IMR-90 (cell line): ENCODE measurements at regions not wholly inside any gene's neighbourhood (a gene's known extent, or its start where the extent isn't known, plus 50 kb on each side); places are given as distances from the start of the nearest gene placed in this dataset.

Experiments
- ATAC-seq: fragments of 200-7000 bp; cut with Tn5 transposase; 2 replicates; pipeline ENCODE4 v1.9.1; 2020; ENCODE audit warnings: low read depth, mild to moderate bottlenecking, moderate library complexity
- BruUV-seq: library from RNA; stranded (reverse); fragments of 400-500 nt; replicated peaks from 2 replicates; lab custom pipeline; 2021; lab: Mats Ljungman, UMichigan
- CTCF ChIA-PET: fragments of 300-600 bp; formaldehyde crosslinking; extraction: SDS; loops from one replicate; lab custom pipeline; 2021; ENCODE audit warnings: antibody characterized with exemption; lab: Yijun Ruan, JAX
- POLR2A ChIA-PET: fragments of 300-600 bp; sonication (Branson Sonifier 250); formaldehyde crosslinking; loops from one replicate; lab custom pipeline; 2022; ENCODE audit warnings: antibody characterized with exemption; ENCODE audit not compliant: unreplicated experiment; lab: Charles Lee
- DNase-seq: peaks from one replicate; pipeline ENCODE4 v3.0.0; 2013
- H2AFZ ChIP-seq: replicated peaks from 2 replicates; pipeline ENCODE3; 2013; ENCODE audit warnings: low read length, mild to moderate bottlenecking; ENCODE audit not compliant: poor library complexity
- H2AK5ac ChIP-seq: 2 replicates; pipeline ENCODE4 v1.6.1; 2013; ENCODE audit warnings: low read depth, low read length, inconsistent platforms
- H2AK9ac ChIP-seq: replicated peaks from 2 replicates; pipeline ENCODE3; 2013; ENCODE audit warnings: mild to moderate bottlenecking, low read depth, low read length, moderate library complexity; ENCODE audit not compliant: poor library complexity
- H2BK120ac ChIP-seq: 2 replicates; pipeline ENCODE4 v1.6.1; 2013; ENCODE audit warnings: low read depth, low read length, inconsistent platforms
- H2BK15ac ChIP-seq: 3 replicates; pipeline ENCODE4 v1.6.1; 2013; ENCODE audit warnings: low read depth, low read length, inconsistent platforms
- H2BK20ac ChIP-seq: 2 replicates; pipeline ENCODE4 v1.6.1; 2013; ENCODE audit warnings: low read depth, mild to moderate bottlenecking, inconsistent platforms, low read length, moderate library complexity
- H2BK5ac ChIP-seq: 2 replicates; pipeline ENCODE4 v1.6.1; 2013; ENCODE audit warnings: mild to moderate bottlenecking, low read depth, low read length, inconsistent platforms; ENCODE audit not compliant: poor library complexity, severe bottlenecking
- H3K14ac ChIP-seq: replicated peaks from 2 replicates; pipeline ENCODE4 v1.6.1; 2013; ENCODE audit warnings: low read depth, low read length, inconsistent platforms
- H3K18ac ChIP-seq: 2 replicates; pipeline ENCODE4 v1.6.1; 2013; ENCODE audit warnings: low read depth, low read length, control low read depth
- H3K23ac ChIP-seq: 2 replicates; pipeline ENCODE4 v1.6.1; 2013; ENCODE audit warnings: low read depth, low read length, inconsistent platforms
- H3K27ac ChIP-seq: 2 replicates; pipeline ENCODE4 v1.5.1; 2013; ENCODE audit warnings: mild to moderate bottlenecking, control low read depth, low read length; ENCODE audit not compliant: insufficient read depth
- H3K27me3 ChIP-seq: 2 replicates; pipeline ENCODE4 v1.6.1; 2013; ENCODE audit warnings: low read length; ENCODE audit not compliant: control insufficient read depth, insufficient read depth
- H3K36me3 ChIP-seq: 2 replicates; pipeline ENCODE4 v1.6.1; 2013; ENCODE audit warnings: low read length, mixed read lengths; ENCODE audit not compliant: control insufficient read depth, insufficient read depth
- H3K4ac ChIP-seq: 2 replicates; pipeline ENCODE4 v1.6.1; 2013; ENCODE audit warnings: low read depth, low read length, inconsistent platforms
- H3K4me1 ChIP-seq: 2 replicates; pipeline ENCODE4 v1.6.1; 2013; ENCODE audit warnings: low read length, mixed read lengths; ENCODE audit not compliant: control insufficient read depth, insufficient read depth
- H3K4me2 ChIP-seq: 2 replicates; pipeline ENCODE4 v1.6.1; 2013; ENCODE audit warnings: low read depth, mild to moderate bottlenecking, control low read depth, low read length, moderate library complexity
- H3K4me3 ChIP-seq: 2 replicates; pipeline ENCODE4 v1.5.1; 2013; ENCODE audit warnings: low read depth, mild to moderate bottlenecking, control low read depth, low read length, moderate library complexity; ENCODE audit not compliant: insufficient read depth
- H3K56ac ChIP-seq: 2 replicates; pipeline ENCODE4 v1.6.1; 2013; ENCODE audit warnings: low read length, inconsistent platforms; ENCODE audit not compliant: insufficient read depth; ENCODE audit errors: extremely low read depth
- H3K79me1 ChIP-seq, 2 experiments: 2 replicates each; pipeline ENCODE4 v1.6.1; 2013; ENCODE audit warnings: low read length in 2 of 2, inconsistent platforms in 1 of 2, low read depth in 1 of 2
- H3K9ac ChIP-seq: 2 replicates; pipeline ENCODE4 v1.6.1; 2013; ENCODE audit warnings: low read depth, low read length, control low read depth
- H3K9me1 ChIP-seq: 2 replicates; pipeline ENCODE4 v1.6.1; 2013; ENCODE audit warnings: low read length, inconsistent platforms; ENCODE audit not compliant: insufficient read depth
- H3K9me3 ChIP-seq: 2 replicates; pipeline ENCODE4 v1.6.1; 2013; ENCODE audit warnings: low read length; ENCODE audit not compliant: control insufficient read depth, insufficient read depth
- H4K20me1 ChIP-seq: 2 replicates; pipeline ENCODE4 v1.6.1; 2013; ENCODE audit warnings: low read length, inconsistent platforms; ENCODE audit not compliant: insufficient read depth
- H4K5ac ChIP-seq: 2 replicates; pipeline ENCODE4 v1.6.1; 2013; ENCODE audit warnings: mild to moderate bottlenecking, low read depth, low read length, control low read depth
- H4K8ac ChIP-seq, 2 experiments: 2 replicates each; pipeline ENCODE4 v1.6.1; 2013; ENCODE audit warnings: low read depth in 2 of 2, low read length in 2 of 2, control low read depth in 1 of 2, inconsistent platforms in 1 of 2
- H4K91ac ChIP-seq: 2 replicates; pipeline ENCODE4 v1.6.1; 2013; ENCODE audit warnings: low read depth, low read length, inconsistent platforms; ENCODE audit not compliant: insufficient read depth
- CEBPB ChIP-seq: IDR thresholded peaks from 2 replicates; pipeline ENCODE4 v1.6.1; 2012; ENCODE audit warnings: low read depth, low read length, improper control_type of control experiment
- MXI1 ChIP-seq: IDR thresholded peaks from 2 replicates; pipeline ENCODE4 v1.6.1; 2012; ENCODE audit warnings: low read depth, mild to moderate bottlenecking, low read length, moderate library complexity, borderline replicate concordance
- POLR2A ChIP-seq: IDR thresholded peaks from 2 replicates; pipeline ENCODE4 v1.6.1; 2012; ENCODE audit warnings: mild to moderate bottlenecking, low read depth, low read length
- USF2 ChIP-seq: fragments of 150-350 bp; IDR thresholded peaks from 2 replicates; pipeline ENCODE4 v1.6.1; 2017; ENCODE audit warnings: mild to moderate bottlenecking, antibody characterized with exemption, low read length, low read depth
- WGBS, 2 experiments: methylation state at CpG; one replicate each; pipeline versions ENCODE4 v1.1.5 to v1.1.7; 2013; ENCODE audit warnings: missing lambda C conversion rate in 2 of 2; ENCODE audit not compliant: insufficient read length in 1 of 2; ENCODE audit errors: extremely low coverage in 2 of 2; 5-methylcytosine and 5-hydroxymethylcytosine counted together
- dilution Hi-C: fragments of 300-500 bp; cut with HindIII; formaldehyde crosslinking; loops from one replicate; pipeline ENCODE4 v1.14.3; 2018; ENCODE audit warnings: low sequenced_read_pairs; ENCODE audit not compliant: unreplicated experiment
- in situ Hi-C: fragments of 300-500 bp; cut with MboI; formaldehyde crosslinking; loops from 3 replicates; pipeline ENCODE4 v1.14.3; 2019; ENCODE audit warnings: low sequenced_read_pairs, inconsistent platforms, mixed read lengths
- intact Hi-C: fragments of 100-400 bp; cut with micrococcal nuclease; formaldehyde crosslinking; loops from 2 replicates; pipeline ENCODE4 v1.10.0; 2022

- intact Hi-C loops: loop anchor here (10.0 kb wide), 1 partner anchor 211 kb away; no protein-coding TSS in a partner anchor
- H3K79me1 ChIP-seq: no peaks in the 10 kb centered on the region
- no peak overlapping the region for H3K4me3 ChIP-seq
- H4K20me1 ChIP-seq: no peaks in the 10 kb centered on the region
- no peak overlapping the region for H3K56ac ChIP-seq
- TF ChIP-seq POLR2A (no peak), USF2 (no peak), CEBPB (0 out of 2 replicates have a peak, but pooled peaks have one; percentile 8), MXI1 (no peak)
- H4K8ac ChIP-seq: 0 out of 4 replicates have a peak overlapping the region, but pooled peaks of 1 of the 2 experiments have one; percentile 19
- WGBS, 2 experiments: no CpG with 5 or more reads among the region's 2 CpGs
- H3K9me1 ChIP-seq: no peaks in the 10 kb centered on the region
- no peak overlapping the region for H2AK9ac ChIP-seq
- no peak overlapping the region for H3K27ac ChIP-seq
- no peak overlapping the region for H4K91ac ChIP-seq
- 0 out of 2 replicates have a peak overlapping the region, but pooled peaks have one; percentile 70 for H3K14ac ChIP-seq
- H3K27me3 ChIP-seq: no peaks in the 10 kb centered on the region
- H2BK120ac ChIP-seq: peak overlapping the region; percentile 64
- ATAC-seq (peak; percentile 78), DNase-seq (peak; percentile 57)
- in situ Hi-C loops: no loop called here
- H2AK5ac ChIP-seq: no peak overlapping the region
- peaks cover 2% of the 10 kb centered on the region; the same call in 1 of the 2 replicates for H3K4me1 ChIP-seq
- H2BK20ac ChIP-seq: 0 out of 2 replicates have a peak overlapping the region, but pooled peaks have one; percentile 25
- no peak overlapping the region for H3K23ac ChIP-seq
- dilution Hi-C loops: no loop called here
- no peak overlapping the region for H4K5ac ChIP-seq
- peak overlapping the region; percentile 42 for H2BK5ac ChIP-seq
- H3K9ac ChIP-seq: no peak overlapping the region
- no peak overlapping the region for H3K4me2 ChIP-seq
- BruUV-seq: no TSS peak
- peak overlapping the region; percentile 70 for H2AFZ ChIP-seq
- H2BK15ac ChIP-seq: no peak overlapping the region; the same call in 2 of the 3 replicates
- no peak overlapping the region for H3K18ac ChIP-seq
- no peak overlapping the region for H3K4ac ChIP-seq
- no peaks in the 10 kb centered on the region for H3K9me3 ChIP-seq
- ChIA-PET CTCF (interaction anchor here (0.9 kb wide), 1 partner anchor 100 kb away, joined by 4 read pairs; no protein-coding TSS in a partner anchor), POLR2A (no interaction called here)
- H3K36me3 ChIP-seq: no peaks in the 10 kb centered on the region
Observed at GRCh38 chr14:85313560-85314207, 216.3 kb upstream of the FLRT2 start.
